Ovary (tissue), 7 donors: ENCODE measurements at regions not wholly inside any gene's neighbourhood (a gene's known extent, or its start where the extent isn't known, plus 50 kb on each side); places are given as distances from the start of the nearest gene placed in this dataset.

Experiments
- DNase-seq, 5 donors: peaks; one replicate each; pipeline ENCODE4 v3.0.0-alpha.2; 2019 to 2020
- H3K27ac ChIP-seq, 2 donors: fragments of 200-600 bp; one replicate each; pipeline versions ENCODE4 v1.5.1 to v1.8.0; 2019 to 2022
- H3K27me3 ChIP-seq: fragments of 200-600 bp; one replicate; pipeline ENCODE4 v1.8.0; 2022
- H3K36me3 ChIP-seq: fragments of 200-600 bp; sonication (generic); one replicate; pipeline ENCODE4 v1.5.1; 2019
- H3K4me1 ChIP-seq: one replicate; pipeline ENCODE4 v1.8.1; 2013; ENCODE audit warnings: mild to moderate bottlenecking, moderate library complexity; ENCODE audit not compliant: insufficient read depth
- H3K4me3 ChIP-seq: fragments of 200-600 bp; sonication (generic); one replicate; pipeline ENCODE4 v1.5.1; 2017
- H3K9me3 ChIP-seq, 2 donors: fragments of 200-600 bp in 1 of 2; sonication (generic) in 1 of 2; one replicate each; pipeline versions ENCODE4 v1.5.1 to v1.8.1; 2013 to 2019; ENCODE audit warnings: mild to moderate bottlenecking in 1 of 2, moderate library complexity in 1 of 2
- CTCF ChIP-seq, 3 donors: fragments of 450-650 bp in 2 of 3; fragments of 200-600 bp in 1 of 3; IDR thresholded peaks; one replicate each; pipeline versions ENCODE4 v1.5.1 to v1.8.0; 2016 to 2022; ENCODE audit warnings: antibody characterized with exemption in 3 of 3, mild to moderate bottlenecking in 1 of 3
- EP300 ChIP-seq: sonication (generic); formaldehyde crosslinking; IDR thresholded peaks from one replicate; pipeline ENCODE4 v1.6.1; 2017; ENCODE audit warnings: antibody characterized with exemption
- POLR2A ChIP-seq: fragments of 450-650 bp; IDR thresholded peaks from one replicate; pipeline ENCODE4 v1.6.1; 2017; ENCODE audit warnings: antibody characterized with exemption, mild to moderate bottlenecking, moderate library complexity
- WGBS, 3 donors: extraction: QIAGEN DNeasy Blood & Tissue Kit in 1 of 3; methylation state at CpG; one replicate each; pipeline versions ENCODE4 v1.1.5 to v1.1.7; 2013 to 2017; 5-methylcytosine and 5-hydroxymethylcytosine counted together
- intact Hi-C, 4 donors: fragments of 100-400 bp; cut with DNase I; formaldehyde crosslinking; loops; one replicate each; pipeline versions ENCODE4 v1.11.0 to v1.15.1; 2022 to 2023
- donor health status: DM: no; HTN: no; CAD: no; lungs with moderate emphysema.
- donor health status: DM: no; HTN: no; CAD: no.
- donor health status: Bipolar disorder and iron deficiency.
- donor health status: DM: no; HTN: no; CAD: no.
- donor health status: DM: yes; HTN: yes; CAD: no.

- intact Hi-C loops: no loop called here
- TF ChIP-seq EP300: no peak
- no peak for TF ChIP-seq CTCF (IDR thresholded peaks at IDR 0.05)
- TF ChIP-seq POLR2A: no peak
- Histone ChIP-seq H3K36me3 (no peaks in the 10 kb centered on the region), H3K27ac (no peak overlapping the region), H3K4me3 (no peak overlapping the region), H3K27me3 (no peaks in the 10 kb centered on the region), H3K4me1 (no peaks in the 10 kb centered on the region), H3K9me3 (no peaks in the 10 kb centered on the region)
- WGBS, 3 donors: 69 to 88% (median 82%) methylated on average over 3 of the region's 3 CpGs
- DNase-seq: no peak
These were observed 423.8 kb upstream of the ID4 start for GRCh38 chr6:19413323-19413722.

GRCh38 chr6:19415605-19416326 is 421.4 kb upstream of the ID4 start:
- H3K9me3 ChIP-seq: no peaks in the 10 kb centered on the region
- H3K4me3 ChIP-seq: no peak overlapping the region
- H3K4me1 ChIP-seq: no peaks in the 10 kb centered on the region
- H3K36me3 ChIP-seq: no peaks in the 10 kb centered on the region
- H3K27me3 ChIP-seq: no peaks in the 10 kb centered on the region
- 78 to 82% (median 78%) methylated on average over 4 of the region's 4 CpGs for WGBS, 3 donors
- intact Hi-C loops: no loop called here
- no peak overlapping the region for H3K27ac ChIP-seq
- DNase-seq: no peak
- TF ChIP-seq EP300 (no peak), POLR2A (no peak), CTCF (IDR thresholded peaks at IDR 0.05) (no peak)

GRCh38 chr6:19416811-19417210 is 420.4 kb upstream of the ID4 start:
- no peaks in the 10 kb centered on the region for H3K9me3 ChIP-seq
- intact Hi-C loops: no loop called here
- no peak for DNase-seq
- no peak overlapping the region for H3K4me3 ChIP-seq
- no peak overlapping the region for H3K27ac ChIP-seq
- H3K4me1 ChIP-seq: no peaks in the 10 kb centered on the region
- H3K36me3 ChIP-seq: no peaks in the 10 kb centered on the region
- no peaks in the 10 kb centered on the region for H3K27me3 ChIP-seq
- TF ChIP-seq EP300 (no peak), POLR2A (no peak), CTCF (IDR thresholded peaks at IDR 0.05) (no peak)

- no peak overlapping the region for H3K27ac ChIP-seq
- no peaks in the 10 kb centered on the region for H3K4me1 ChIP-seq
- no peak for DNase-seq
- no peaks in the 10 kb centered on the region for H3K27me3 ChIP-seq
- no peaks in the 10 kb centered on the region for H3K9me3 ChIP-seq
- TF ChIP-seq POLR2A: no peak
- no peak for TF ChIP-seq EP300
- TF ChIP-seq CTCF (IDR thresholded peaks at IDR 0.05): no peak
- H3K4me3 ChIP-seq: no peak overlapping the region
- intact Hi-C loops: no loop called here
- no peaks in the 10 kb centered on the region for H3K36me3 ChIP-seq
These were observed 419.5 kb upstream of the ID4 start for GRCh38 chr6:19417713-19418112.
